ENCODE measurements at regions not wholly inside any gene's neighbourhood (a gene's known extent, or its start where the extent isn't known, plus 50 kb on each side); places are given as distances from the start of the nearest gene placed in this dataset.
"Not testable (repeated sequence)": the region's sequence is repeated elsewhere in the genome, so short reads cannot be mapped to it uniquely, and the experiment has no call there.

- Histone ChIP-seq H3K9me3 (ENCODE audit: control insufficient read depth, low read length) (no peaks in the 10 kb centered on the region), H3K36me3 (ENCODE audit: control insufficient read depth, insufficient read depth, low read length) (no peaks in the 10 kb centered on the region), H3K4me1 (ENCODE audit: control insufficient read depth, insufficient read depth, low read length) (no peaks in the 10 kb centered on the region), H3K27me3 (ENCODE audit: control insufficient read depth, insufficient read depth, low read length) (no peaks in the 10 kb centered on the region), H3K9ac (ENCODE audit: low read length) (no peak overlapping the region), H3K4me3 (ENCODE audit: low read length) (no peak overlapping the region)
Observed at GRCh38 chr5:32932241-32932935, 221.3 kb downstream of the NPR3 start.

- no peaks in the 10 kb centered on the region for H3K36me3 ChIP-seq (ENCODE audit: control insufficient read depth, insufficient read depth, low read length)
- no peak overlapping the region for H3K4me3 ChIP-seq (ENCODE audit: low read length)
- H3K9ac ChIP-seq (ENCODE audit: low read length): no peak overlapping the region
- no peaks in the 10 kb centered on the region for H3K9me3 ChIP-seq (ENCODE audit: control insufficient read depth, low read length)
- H3K4me1 ChIP-seq (ENCODE audit: control insufficient read depth, insufficient read depth, low read length): no peaks in the 10 kb centered on the region
- H3K27me3 ChIP-seq (ENCODE audit: control insufficient read depth, insufficient read depth, low read length): no peaks in the 10 kb centered on the region
Observed at GRCh38 chr5:32933692-32934091, 222.6 kb downstream of the NPR3 start.

DNA sequence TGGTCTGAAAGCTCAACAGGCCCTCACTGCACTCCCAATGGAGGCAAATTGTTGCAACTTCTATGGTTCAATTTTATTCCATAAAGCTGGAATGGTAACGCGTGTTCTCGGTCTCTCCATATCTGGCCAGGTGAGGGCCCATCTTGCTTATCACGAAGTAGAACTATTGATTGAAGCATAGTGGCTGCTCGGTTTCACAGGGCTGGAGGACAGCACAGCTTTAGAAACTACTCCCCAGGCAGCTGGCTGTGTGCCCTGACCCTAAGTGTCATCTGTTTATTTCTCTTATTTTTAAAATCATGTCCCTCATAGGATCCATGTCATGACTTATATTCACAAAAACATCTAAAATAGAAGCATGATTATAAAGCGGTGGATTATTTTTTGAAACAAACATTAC, 223.4 kb downstream of the NPR3 start:
- Histone ChIP-seq H3K4me1 (ENCODE audit: control insufficient read depth, insufficient read depth, low read length) (no peaks in the 10 kb centered on the region), H3K27me3 (ENCODE audit: control insufficient read depth, insufficient read depth, low read length) (no peaks in the 10 kb centered on the region), H3K9me3 (ENCODE audit: control insufficient read depth, low read length) (no peaks in the 10 kb centered on the region), H3K4me3 (ENCODE audit: low read length) (no peak overlapping the region), H3K9ac (ENCODE audit: low read length) (no peak overlapping the region), H3K36me3 (ENCODE audit: control insufficient read depth, insufficient read depth, low read length) (no peaks in the 10 kb centered on the region)

- Histone ChIP-seq H3K9ac (ENCODE audit: low read length) (no peak overlapping the region), H3K9me3 (ENCODE audit: control insufficient read depth, low read length) (no peaks in the 10 kb centered on the region), H3K36me3 (ENCODE audit: control insufficient read depth, insufficient read depth, low read length) (no peaks in the 10 kb centered on the region), H3K4me3 (ENCODE audit: low read length) (no peak overlapping the region), H3K27me3 (ENCODE audit: control insufficient read depth, insufficient read depth, low read length) (no peaks in the 10 kb centered on the region), H3K4me1 (ENCODE audit: control insufficient read depth, insufficient read depth, low read length) (no peaks in the 10 kb centered on the region)
Observed at GRCh38 chr5:32935283-32935682, 224.2 kb downstream of the NPR3 start.

- Histone ChIP-seq H3K4me3 (ENCODE audit: low read length) (no peak overlapping the region), H3K27me3 (ENCODE audit: control insufficient read depth, insufficient read depth, low read length) (no peaks in the 10 kb centered on the region), H3K9me3 (ENCODE audit: control insufficient read depth, low read length) (no peaks in the 10 kb centered on the region), H3K9ac (ENCODE audit: low read length) (no peak overlapping the region), H3K4me1 (ENCODE audit: control insufficient read depth, insufficient read depth, low read length) (no peaks in the 10 kb centered on the region), H3K36me3 (ENCODE audit: control insufficient read depth, insufficient read depth, low read length) (no peaks in the 10 kb centered on the region)
Observed at GRCh38 chr5:32936329-32936728, 225.2 kb downstream of the NPR3 start.

- H3K27me3 ChIP-seq (ENCODE audit: control insufficient read depth, insufficient read depth, low read length): no peaks in the 10 kb centered on the region
- H3K4me1 ChIP-seq (ENCODE audit: control insufficient read depth, insufficient read depth, low read length): no peaks in the 10 kb centered on the region
- no peaks in the 10 kb centered on the region for H3K36me3 ChIP-seq (ENCODE audit: control insufficient read depth, insufficient read depth, low read length)
- H3K9ac ChIP-seq (ENCODE audit: low read length): no peak overlapping the region
- no peak overlapping the region for H3K4me3 ChIP-seq (ENCODE audit: low read length)
- H3K9me3 ChIP-seq (ENCODE audit: control insufficient read depth, low read length): no peaks in the 10 kb centered on the region
Observed at GRCh38 chr5:32942225-32942989, 231.3 kb downstream of the NPR3 start.

- Histone ChIP-seq H3K36me3 (ENCODE audit: control insufficient read depth, insufficient read depth, low read length) (no peaks in the 10 kb centered on the region), H3K9me3 (ENCODE audit: control insufficient read depth, low read length) (no peaks in the 10 kb centered on the region), H3K9ac (ENCODE audit: low read length) (no peak overlapping the region), H3K4me3 (ENCODE audit: low read length) (no peak overlapping the region), H3K27me3 (ENCODE audit: control insufficient read depth, insufficient read depth, low read length) (no peaks in the 10 kb centered on the region), H3K4me1 (ENCODE audit: control insufficient read depth, insufficient read depth, low read length) (no peaks in the 10 kb centered on the region)
Observed at GRCh38 chr5:32949286-32949970, 238.3 kb downstream of the NPR3 start.

DNA sequence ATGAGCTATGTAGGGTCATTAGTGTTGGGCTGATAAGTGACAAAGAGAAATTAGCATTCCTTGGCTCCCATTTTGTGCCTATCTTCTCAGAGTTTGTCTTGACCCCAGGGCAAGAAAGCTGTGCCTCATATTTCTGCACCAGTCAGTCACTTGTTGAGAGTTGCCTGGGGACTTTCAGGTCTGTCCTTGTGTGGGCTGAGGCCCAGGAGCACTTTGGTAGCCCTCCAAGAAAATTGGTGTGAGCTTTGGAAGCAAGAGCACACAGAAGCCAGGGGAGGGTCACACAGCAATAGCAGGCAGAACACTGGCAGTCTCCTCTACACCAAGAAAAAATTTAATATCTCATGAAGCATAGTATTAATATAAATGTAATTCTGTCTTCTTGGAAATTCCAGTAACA, 239.9 kb downstream of the NPR3 start:
- H3K9me3 ChIP-seq (ENCODE audit: control insufficient read depth, low read length): no peaks in the 10 kb centered on the region
- no peaks in the 10 kb centered on the region for H3K27me3 ChIP-seq (ENCODE audit: control insufficient read depth, insufficient read depth, low read length)
- H3K4me1 ChIP-seq (ENCODE audit: control insufficient read depth, insufficient read depth, low read length): no peaks in the 10 kb centered on the region
- no peaks in the 10 kb centered on the region for H3K36me3 ChIP-seq (ENCODE audit: control insufficient read depth, insufficient read depth, low read length)
- no peak overlapping the region for H3K4me3 ChIP-seq (ENCODE audit: low read length)
- H3K9ac ChIP-seq (ENCODE audit: low read length): no peak overlapping the region

- no peak overlapping the region for H3K9ac ChIP-seq (ENCODE audit: low read length)
- no peak overlapping the region for H3K4me3 ChIP-seq (ENCODE audit: low read length)
- no peaks in the 10 kb centered on the region for H3K27me3 ChIP-seq (ENCODE audit: control insufficient read depth, insufficient read depth, low read length)
- no peaks in the 10 kb centered on the region for H3K4me1 ChIP-seq (ENCODE audit: control insufficient read depth, insufficient read depth, low read length)
- H3K9me3 ChIP-seq (ENCODE audit: control insufficient read depth, low read length): no peaks in the 10 kb centered on the region
- H3K36me3 ChIP-seq (ENCODE audit: control insufficient read depth, insufficient read depth, low read length): no peaks in the 10 kb centered on the region
Observed at GRCh38 chr5:32951878-32952277, 240.8 kb downstream of the NPR3 start.

DNA sequence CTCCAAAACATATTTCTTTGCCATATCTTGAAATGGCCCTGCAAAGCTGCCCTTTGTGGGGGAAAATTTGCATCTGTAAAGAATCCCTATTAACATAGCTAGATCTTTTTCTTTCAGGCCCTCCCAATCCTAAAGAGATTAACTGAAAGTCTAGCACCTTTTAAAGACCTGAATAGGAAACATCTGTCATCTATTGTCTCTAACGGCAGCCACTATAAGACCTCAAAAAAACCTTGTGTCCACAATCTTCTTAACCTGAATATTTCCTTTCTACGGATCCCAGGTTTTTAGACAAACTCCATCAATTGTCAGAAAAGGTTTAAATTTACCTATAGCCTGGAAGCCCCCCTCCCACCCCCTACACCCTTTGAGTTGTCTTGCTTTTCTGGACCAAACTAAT, 241.3 kb downstream of the NPR3 start:
- H3K4me3 ChIP-seq (ENCODE audit: low read length); H3K4me1 ChIP-seq (ENCODE audit: control insufficient read depth, insufficient read depth, low read length); H3K9ac ChIP-seq (ENCODE audit: low read length); H3K9me3 ChIP-seq (ENCODE audit: control insufficient read depth, low read length); H3K36me3 ChIP-seq (ENCODE audit: control insufficient read depth, insufficient read depth, low read length); H3K27me3 ChIP-seq (ENCODE audit: control insufficient read depth, insufficient read depth, low read length): not testable (repeated sequence)

GRCh38 chr5:32953694-32954093, 242.6 kb downstream of the NPR3 start:
- H3K4me3 ChIP-seq (ENCODE audit: low read length): no peak overlapping the region
- no peaks in the 10 kb centered on the region for H3K36me3 ChIP-seq (ENCODE audit: control insufficient read depth, insufficient read depth, low read length)
- no peaks in the 10 kb centered on the region for H3K27me3 ChIP-seq (ENCODE audit: control insufficient read depth, insufficient read depth, low read length)
- H3K9ac ChIP-seq (ENCODE audit: low read length): no peak overlapping the region
- no peaks in the 10 kb centered on the region for H3K4me1 ChIP-seq (ENCODE audit: control insufficient read depth, insufficient read depth, low read length)
- H3K9me3 ChIP-seq (ENCODE audit: control insufficient read depth, low read length): no peaks in the 10 kb centered on the region

DNA sequence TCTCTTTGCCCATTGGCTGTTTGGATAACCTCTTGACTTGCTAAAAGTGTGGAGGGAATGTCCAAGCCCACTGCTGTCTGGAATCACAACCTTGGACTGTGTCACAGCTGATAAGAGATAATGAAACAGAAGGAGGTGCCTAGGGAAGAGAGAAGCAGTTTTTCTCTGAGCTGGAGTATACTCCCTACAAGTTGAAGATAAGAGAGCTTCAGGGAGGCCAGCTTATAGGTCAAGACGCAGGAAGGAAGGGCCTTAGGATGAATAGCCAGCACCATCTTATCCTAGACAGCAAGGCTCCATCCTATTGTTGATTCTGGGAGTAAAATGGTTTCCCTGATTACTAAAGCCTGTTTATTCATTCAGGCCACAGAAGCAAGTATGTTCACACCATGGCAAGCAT, 244.7 kb downstream of the NPR3 start:
- H3K36me3 ChIP-seq (ENCODE audit: control insufficient read depth, insufficient read depth, low read length): no peaks in the 10 kb centered on the region
- no peaks in the 10 kb centered on the region for H3K4me1 ChIP-seq (ENCODE audit: control insufficient read depth, insufficient read depth, low read length)
- no peaks in the 10 kb centered on the region for H3K27me3 ChIP-seq (ENCODE audit: control insufficient read depth, insufficient read depth, low read length)
- no peak overlapping the region for H3K4me3 ChIP-seq (ENCODE audit: low read length)
- no peaks in the 10 kb centered on the region for H3K9me3 ChIP-seq (ENCODE audit: control insufficient read depth, low read length)
- H3K9ac ChIP-seq (ENCODE audit: low read length): no peak overlapping the region
